HEK293T (cell line): ENCODE measurements at regions not wholly inside any gene's neighbourhood (a gene's known extent, or its start where the extent isn't known, plus 50 kb on each side); places are given as distances from the start of the nearest gene placed in this dataset.

Source experiments
- CTCF ChIA-PET: fragments of 350-600 bp; formaldehyde crosslinking; extraction: SDS; loops from one replicate; lab custom pipeline; 2021; ENCODE audit warnings: antibody characterized with exemption, inconsistent platforms; lab: Yijun Ruan, JAX
- POLR2A ChIA-PET: fragments of 350-600 bp; formaldehyde crosslinking; extraction: SDS; loops from one replicate; lab custom pipeline; 2020; ENCODE audit warnings: antibody characterized with exemption, inconsistent platforms; lab: Yijun Ruan, JAX
- DNase-seq: peaks from one replicate; pipeline ENCODE4 v3.0.0; 2012; ENCODE audit warnings: mixed read lengths; ENCODE audit errors: extremely low spot score
- BHLHE40 ChIP-seq: fragments of 450-650 bp; IDR thresholded peaks from 2 replicates; pipeline ENCODE4 v1.6.1; 2016; ENCODE audit warnings: mild to moderate bottlenecking, moderate library complexity, borderline replicate concordance
- CTBP1 ChIP-seq: fragments of 450-650 bp; IDR thresholded peaks from 2 replicates; pipeline ENCODE4 v1.6.1; 2016; ENCODE audit warnings: borderline replicate concordance
- ELF4 ChIP-seq: fragments of 450-650 bp; IDR thresholded peaks from 2 replicates; pipeline ENCODE4 v1.6.1; 2017; ENCODE audit warnings: antibody characterized with exemption
- FOXA1 ChIP-seq: fragments of 450-650 bp; IDR thresholded peaks from 2 replicates; pipeline ENCODE4 v1.6.1; 2016; ENCODE audit warnings: mild to moderate bottlenecking
- LEF1 ChIP-seq: fragments of 450-650 bp; IDR thresholded peaks from 2 replicates; pipeline ENCODE4 v1.6.1; 2017; ENCODE audit warnings: mild to moderate bottlenecking, borderline replicate concordance
- NFRKB ChIP-seq: fragments of 450-650 bp; IDR thresholded peaks from 2 replicates; pipeline ENCODE4 v1.6.1; 2016; ENCODE audit warnings: mild to moderate bottlenecking, moderate library complexity
- SP1 ChIP-seq: fragments of 450-650 bp; IDR thresholded peaks from 2 replicates; pipeline ENCODE4 v1.6.1; 2017
- SUZ12 ChIP-seq: fragments of 450-650 bp; IDR thresholded peaks from 2 replicates; pipeline ENCODE4 v1.6.1; 2016; ENCODE audit warnings: mild to moderate bottlenecking
- TARDBP ChIP-seq: fragments of 450-650 bp; IDR thresholded peaks from 2 replicates; pipeline ENCODE4 v1.6.1; 2016
- ZNF384 ChIP-seq: fragments of 450-650 bp; IDR thresholded peaks from 2 replicates; pipeline ENCODE4 v1.6.1; 2016
- TF ChIP-seq, protein P1 (sequence below): fragments of 450-650 bp; IDR thresholded peaks from 2 replicates; pipeline ENCODE4 v1.6.1; 2016

DNA sequence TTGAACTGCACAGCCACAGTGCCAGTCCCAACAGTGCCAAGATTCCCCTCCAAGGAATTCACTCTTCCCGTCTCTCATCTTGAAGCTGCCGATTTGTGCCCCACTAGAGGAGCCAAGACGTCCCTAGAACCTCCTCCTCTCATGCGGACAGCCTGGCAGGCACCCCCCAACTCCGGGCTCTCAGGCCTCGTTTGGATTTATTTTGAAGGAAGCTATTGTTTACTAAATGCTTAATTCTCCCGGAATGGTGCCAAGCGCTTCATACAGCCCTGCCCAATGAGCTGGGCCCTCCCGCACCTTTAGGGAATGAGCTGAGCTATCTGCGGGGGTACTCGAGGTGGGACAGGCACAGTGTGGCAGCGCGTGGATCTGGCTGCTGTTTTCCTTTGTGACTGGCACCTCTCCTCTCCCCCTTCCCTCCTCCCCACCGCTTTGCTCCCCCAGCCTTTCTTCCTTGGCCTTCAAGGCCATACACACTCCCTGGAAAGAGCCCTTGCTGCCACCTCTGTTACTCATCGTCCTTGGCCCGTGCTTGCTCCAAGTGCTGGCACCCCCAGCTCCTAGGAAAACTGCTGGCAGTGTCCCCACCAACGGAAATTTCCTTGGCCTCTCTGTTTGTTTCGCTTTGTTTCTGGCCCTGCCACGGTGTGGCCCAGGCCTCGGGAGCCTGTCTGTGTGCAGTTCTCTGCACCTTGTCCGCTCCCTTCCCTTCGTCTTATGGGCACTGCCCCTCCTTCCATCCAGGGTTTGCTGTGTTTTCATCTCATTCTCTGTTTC, 49.9 kb upstream of the CDR2 start:
- ChIA-PET POLR2A (no interaction called here), CTCF (no interaction called here)
- TF ChIP-seq ZNF384, result no peak
- TF ChIP-seq, protein P1, sequence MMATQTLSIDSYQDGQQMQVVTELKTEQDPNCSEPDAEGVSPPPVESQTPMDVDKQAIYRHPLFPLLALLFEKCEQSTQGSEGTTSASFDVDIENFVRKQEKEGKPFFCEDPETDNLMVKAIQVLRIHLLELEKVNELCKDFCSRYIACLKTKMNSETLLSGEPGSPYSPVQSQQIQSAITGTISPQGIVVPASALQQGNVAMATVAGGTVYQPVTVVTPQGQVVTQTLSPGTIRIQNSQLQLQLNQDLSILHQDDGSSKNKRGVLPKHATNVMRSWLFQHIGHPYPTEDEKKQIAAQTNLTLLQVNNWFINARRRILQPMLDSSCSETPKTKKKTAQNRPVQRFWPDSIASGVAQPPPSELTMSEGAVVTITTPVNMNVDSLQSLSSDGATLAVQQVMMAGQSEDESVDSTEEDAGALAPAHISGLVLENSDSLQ, result no peak
- no peak for TF ChIP-seq ELF4
- TF ChIP-seq CTBP1, result no peak
- TF ChIP-seq FOXA1, result no peak
- TF ChIP-seq TARDBP, result no peak
- no peak for TF ChIP-seq NFRKB
- TF ChIP-seq SUZ12, result no peak
- no peak for TF ChIP-seq LEF1
- no peak for TF ChIP-seq SP1
- TF ChIP-seq BHLHE40, result no peak
- no peak for DNase-seq
